T47D (cell line): ENCODE measurements at regions not wholly inside any gene's neighbourhood (a gene's known extent, or its start where the extent isn't known, plus 50 kb on each side); places are given as distances from the start of the nearest gene placed in this dataset.

ENCODE experiments used
- DNase-seq, 2 experiments: peaks; one replicate each; pipeline versions ENCODE4 v3.0.0 to v3.0.0-alpha.2; 2011 to 2012; ENCODE audit warnings: low read depth in 1 of 2, low spot score in 1 of 2
- JUND ChIP-seq: IDR thresholded peaks from 2 replicates; pipeline ENCODE4 v1.6.1; 2012; ENCODE audit warnings: low read depth
- in situ Hi-C: cut with HindIII; loops from 2 replicates; pipeline ENCODE4 v1.10.0; 2016; ENCODE audit warnings: low sequenced_read_pairs, low pct_unique_long_range_greater_than_20kb

- in situ Hi-C loops, result no loop called here
- no peak for DNase-seq
- TF ChIP-seq JUND, result no peak
Measured at GRCh38 chr16:50999181-50999580, 151.9 kb downstream of the SALL1 start.

GRCh38 chr16:50998411-50998810 is 152.7 kb downstream of the SALL1 start:
- DNase-seq, result no peak
- in situ Hi-C loops, result no loop called here
- no peak for TF ChIP-seq JUND

GRCh38 chr16:50997679-50998078 is 153.4 kb downstream of the SALL1 start:
- no peak for DNase-seq
- in situ Hi-C loops, result no loop called here
- no peak for TF ChIP-seq JUND

GRCh38 chr16:50996830-50997186 is 154.3 kb downstream of the SALL1 start:
- in situ Hi-C loops, result no loop called here
- no peak for DNase-seq
- no peak for TF ChIP-seq JUND

GRCh38 chr16:50996166-50996829 is 154.8 kb downstream of the SALL1 start:
- no peak for DNase-seq
- TF ChIP-seq JUND, result no peak
- in situ Hi-C loops, result no loop called here

- TF ChIP-seq JUND, result no peak
- no peak for DNase-seq
- in situ Hi-C loops, result no loop called here
Measured at GRCh38 chr16:50994995-50995394, 156.1 kb downstream of the SALL1 start.

- TF ChIP-seq JUND, result no peak
- no peak for DNase-seq
- in situ Hi-C loops, result no loop called here
Measured at GRCh38 chr16:50992350-50993032, 158.6 kb downstream of the SALL1 start.

GRCh38 chr16:50991436-50991835 is 159.6 kb downstream of the SALL1 start:
- TF ChIP-seq JUND, result no peak
- in situ Hi-C loops, result no loop called here

GRCh38 chr16:50991006-50991405 is 160.1 kb downstream of the SALL1 start:
- no peak for DNase-seq
- TF ChIP-seq JUND, result no peak
- in situ Hi-C loops, result no loop called here

More at GRCh38 chr16:50991436-50991835, 159.6 kb downstream of the SALL1 start:
- no peak for DNase-seq

- DNase-seq, result no peak
- no peak for TF ChIP-seq JUND
- in situ Hi-C loops, result no loop called here
Measured at GRCh38 chr16:50989047-50989446, 162.0 kb downstream of the SALL1 start.

GRCh38 chr16:50988441-50988840 is 162.6 kb downstream of the SALL1 start:
- DNase-seq, result no peak
- no peak for TF ChIP-seq JUND
- in situ Hi-C loops, result no loop called here

- in situ Hi-C loops, result no loop called here
- DNase-seq, result no peak
- TF ChIP-seq JUND, result no peak
Measured at GRCh38 chr16:50986453-50986852, 164.6 kb downstream of the SALL1 start.

GRCh38 chr16:50985733-50986132 is 165.3 kb downstream of the SALL1 start:
- no peak for DNase-seq
- in situ Hi-C loops, result no loop called here
- TF ChIP-seq JUND, result no peak

GRCh38 chr16:50984688-50985087 is 166.4 kb downstream of the SALL1 start:
- no peak for DNase-seq
- no peak for TF ChIP-seq JUND
- in situ Hi-C loops, result no loop called here
